ENCODE measurements at regions not wholly inside any gene's neighbourhood (a gene's known extent, or its start where the extent isn't known, plus 50 kb on each side); places are given as distances from the start of the nearest gene placed in this dataset.
A peak's percentile ranks its signal among the peaks of the same experiment; 100 is the strongest.

DNA sequence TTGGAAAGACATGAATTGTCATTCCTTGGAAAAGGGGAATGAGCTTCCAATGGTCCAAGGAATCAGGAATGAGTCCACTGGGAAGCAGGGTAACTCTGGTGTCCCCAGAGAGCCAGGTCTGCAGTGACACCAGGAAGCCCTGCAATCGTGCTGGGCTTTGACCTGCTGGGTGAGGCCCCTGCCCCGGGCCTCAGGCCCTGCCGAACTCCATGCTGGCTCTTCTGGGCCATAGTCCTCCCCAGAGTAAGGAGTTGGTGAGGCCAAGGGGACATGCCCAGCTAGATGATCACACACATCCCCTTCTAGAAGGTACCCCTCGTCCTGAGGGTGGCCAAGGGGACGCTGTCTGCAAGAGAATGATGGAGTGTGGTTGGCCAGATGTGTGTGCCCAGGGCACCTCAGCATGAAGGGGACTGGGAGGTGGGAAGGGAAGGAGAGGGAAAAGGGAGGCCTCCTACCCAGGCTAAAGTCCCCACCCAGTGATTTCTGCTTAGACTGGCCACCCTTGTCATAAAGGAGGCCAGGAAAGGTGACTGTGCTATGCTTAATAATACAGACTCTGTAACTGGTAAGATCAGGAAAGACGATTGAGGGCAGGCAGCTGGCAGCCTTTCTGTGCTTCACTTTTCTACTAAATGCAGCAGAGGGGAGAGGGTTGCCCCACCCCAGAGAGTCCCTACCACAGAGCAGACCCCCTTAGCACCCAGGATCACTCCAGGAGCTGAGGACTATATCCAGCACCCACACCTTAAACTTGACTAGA, 119.3 kb downstream of the SNX5 start:
- no peaks in the 10 kb centered on the region for H3K36me3 Mint-ChIP-seq
- peaks cover 0 to 6% of the 10 kb centered on the region in 2 donors for H3K9me3 Mint-ChIP-seq
- peak overlapping the region in 1 of 2 donors; percentile 55 for H3K27ac Mint-ChIP-seq
- DNase-seq (ENCODE audit: low spot score in 2 of 2) (no peak), ATAC-seq (no peak)

DNA sequence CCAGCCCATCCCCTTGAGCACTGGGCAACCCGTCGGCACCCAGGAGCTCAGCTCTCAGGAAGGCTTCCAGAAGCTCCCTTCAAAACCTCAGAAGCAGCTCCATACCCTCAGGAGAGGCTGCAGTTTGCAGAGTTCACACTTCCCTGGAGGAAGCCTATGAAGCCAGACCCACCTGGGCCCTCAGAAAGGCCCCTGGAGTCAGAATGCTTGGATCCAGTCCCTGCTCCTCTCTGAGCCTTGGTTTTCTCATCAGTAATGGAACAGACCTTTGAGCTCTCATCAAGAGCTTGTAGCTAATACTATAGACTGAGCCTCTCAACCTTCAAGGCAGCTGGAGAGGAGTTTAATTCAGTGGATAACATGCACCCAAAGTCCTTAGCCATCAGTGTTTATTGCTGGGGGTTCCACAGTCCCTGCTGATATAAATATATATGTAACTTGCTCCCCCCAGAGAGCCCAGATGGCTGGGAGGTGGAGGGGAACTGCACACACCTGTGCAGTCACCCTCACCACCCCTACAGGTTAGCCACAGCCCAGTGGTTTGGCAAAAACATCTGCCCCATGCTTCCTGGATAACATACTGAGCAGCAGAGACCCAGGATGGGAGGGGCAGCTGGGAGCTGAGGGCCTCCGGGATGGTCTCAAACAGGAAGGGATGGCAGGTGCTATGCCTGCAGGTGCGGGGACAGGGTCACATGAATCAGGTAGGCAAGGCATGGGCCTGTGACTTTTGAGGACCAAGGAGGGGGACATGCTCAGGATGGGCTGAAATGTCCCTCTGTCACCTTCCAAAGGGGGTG, 120.1 kb downstream of the SNX5 start:
- H3K27ac Mint-ChIP-seq: peak overlapping the region; percentile 55 to 72
- ATAC-seq: no peak
- H3K9me3 Mint-ChIP-seq: peaks cover 0 to 6% of the 10 kb centered on the region in 2 donors
- DNase-seq (ENCODE audit: low spot score in 2 of 2): no peak
- no peaks in the 10 kb centered on the region for H3K36me3 Mint-ChIP-seq

DNA sequence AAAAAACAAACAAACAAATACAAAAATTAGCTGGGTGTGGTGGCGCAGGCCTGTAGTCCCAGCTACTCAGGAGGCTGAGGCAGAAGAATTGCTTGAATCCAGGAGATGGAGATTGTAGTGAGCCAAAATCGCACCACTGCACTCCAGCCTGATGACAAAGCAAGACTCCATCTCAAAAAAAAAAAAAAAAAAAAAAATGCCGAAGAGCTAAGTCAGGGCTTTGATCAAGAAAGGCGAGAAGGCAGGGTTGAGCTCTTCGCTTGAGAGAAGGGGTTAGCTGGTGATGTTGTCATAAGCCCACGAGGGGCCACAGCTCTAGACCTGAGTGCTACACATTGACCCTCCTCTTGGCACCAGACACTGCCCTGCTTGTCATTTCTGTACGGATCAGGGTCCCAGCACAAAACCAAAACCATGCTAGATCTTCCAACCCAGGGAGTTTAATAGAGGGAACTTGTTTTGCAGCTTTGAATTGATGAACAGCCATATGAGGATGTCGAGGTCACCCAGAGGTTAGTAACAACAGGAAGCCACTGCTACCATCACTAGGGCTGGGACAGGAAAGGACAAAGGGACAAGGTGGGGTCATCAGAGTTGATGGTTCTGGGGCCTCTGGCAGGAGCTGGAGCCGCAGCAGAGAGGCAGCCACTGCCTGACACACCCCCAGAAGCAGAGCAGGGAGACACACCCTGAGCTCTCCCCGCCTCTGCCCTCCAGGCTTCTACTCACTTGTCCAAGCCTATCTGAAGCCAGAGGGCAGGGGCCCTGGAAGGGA, 122.7 kb downstream of the SNX5 start:
- peaks cover 0 to 6% of the 10 kb centered on the region in 2 donors for H3K9me3 Mint-ChIP-seq
- H3K27ac Mint-ChIP-seq: no peak overlapping the region
- no peaks in the 10 kb centered on the region for H3K36me3 Mint-ChIP-seq
- DNase-seq (ENCODE audit: low spot score in 2 of 2) (no peak), ATAC-seq (no peak)

DNA sequence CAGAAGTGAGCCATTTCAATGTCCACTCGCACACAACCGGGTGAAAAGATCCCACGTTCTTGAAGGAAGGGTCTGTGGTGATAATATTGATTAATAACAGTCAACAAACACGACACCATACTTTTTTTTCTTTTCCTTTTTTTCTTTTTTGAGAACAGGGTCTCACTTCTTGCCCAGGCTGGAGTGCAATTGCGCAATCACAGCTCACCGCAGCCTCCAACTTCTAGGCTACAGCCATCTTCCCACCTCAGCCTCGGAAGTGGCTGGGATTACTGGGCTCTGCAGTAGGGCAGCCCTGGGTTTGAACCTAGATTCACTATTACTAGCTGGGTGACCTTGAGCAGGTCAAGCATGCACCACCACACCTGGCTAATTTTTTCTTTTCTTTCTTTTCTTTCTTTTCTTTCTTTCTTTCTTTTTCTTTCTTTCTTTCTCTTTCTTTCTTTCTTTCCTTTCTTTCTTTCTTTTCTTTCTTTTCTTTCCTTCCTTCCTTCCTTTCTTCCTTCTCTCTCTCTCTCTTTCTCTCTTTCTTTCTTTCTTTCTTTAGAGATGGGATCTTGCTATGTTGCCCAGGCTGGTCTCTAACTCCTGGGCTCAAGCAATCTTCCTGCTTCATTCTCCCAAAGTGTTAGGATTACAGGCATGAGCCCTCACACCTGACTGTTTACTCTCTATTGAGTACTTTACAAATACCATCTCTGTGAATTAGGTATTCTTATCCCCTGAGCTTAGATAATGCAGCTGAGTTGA, 123.9 kb downstream of the SNX5 start:
- DNase-seq (ENCODE audit: low spot score in 2 of 2) (no peak), ATAC-seq (no peak)
- peaks cover 0 to 6% of the 10 kb centered on the region in 2 donors for H3K9me3 Mint-ChIP-seq
- peak overlapping the region in 1 of 2 donors; percentile 12 for H3K27ac Mint-ChIP-seq
- H3K36me3 Mint-ChIP-seq: no peaks in the 10 kb centered on the region

DNA sequence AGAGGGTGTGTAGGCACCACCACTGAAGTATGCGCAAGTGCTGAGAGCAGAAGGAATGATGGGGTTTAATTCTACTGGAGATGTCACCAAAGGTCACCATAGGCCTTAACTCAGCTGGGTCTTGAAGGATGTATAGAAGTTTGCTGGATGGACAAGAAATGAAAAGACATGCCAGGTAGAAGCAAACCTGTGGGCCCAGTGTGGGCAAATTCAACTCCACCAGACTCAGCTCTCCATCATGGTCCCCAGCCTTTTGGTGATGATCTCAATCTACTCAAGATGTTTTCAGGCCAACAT, 124.5 kb downstream of the SNX5 start:
- no peak for DNase-seq (ENCODE audit: low spot score in 2 of 2)
- Mint-ChIP-seq H3K27ac (no peak overlapping the region), H3K36me3 (no peaks in the 10 kb centered on the region), H3K9me3 (peaks cover 0 to 6% of the 10 kb centered on the region in 2 donors)
- no peak for ATAC-seq

DNA sequence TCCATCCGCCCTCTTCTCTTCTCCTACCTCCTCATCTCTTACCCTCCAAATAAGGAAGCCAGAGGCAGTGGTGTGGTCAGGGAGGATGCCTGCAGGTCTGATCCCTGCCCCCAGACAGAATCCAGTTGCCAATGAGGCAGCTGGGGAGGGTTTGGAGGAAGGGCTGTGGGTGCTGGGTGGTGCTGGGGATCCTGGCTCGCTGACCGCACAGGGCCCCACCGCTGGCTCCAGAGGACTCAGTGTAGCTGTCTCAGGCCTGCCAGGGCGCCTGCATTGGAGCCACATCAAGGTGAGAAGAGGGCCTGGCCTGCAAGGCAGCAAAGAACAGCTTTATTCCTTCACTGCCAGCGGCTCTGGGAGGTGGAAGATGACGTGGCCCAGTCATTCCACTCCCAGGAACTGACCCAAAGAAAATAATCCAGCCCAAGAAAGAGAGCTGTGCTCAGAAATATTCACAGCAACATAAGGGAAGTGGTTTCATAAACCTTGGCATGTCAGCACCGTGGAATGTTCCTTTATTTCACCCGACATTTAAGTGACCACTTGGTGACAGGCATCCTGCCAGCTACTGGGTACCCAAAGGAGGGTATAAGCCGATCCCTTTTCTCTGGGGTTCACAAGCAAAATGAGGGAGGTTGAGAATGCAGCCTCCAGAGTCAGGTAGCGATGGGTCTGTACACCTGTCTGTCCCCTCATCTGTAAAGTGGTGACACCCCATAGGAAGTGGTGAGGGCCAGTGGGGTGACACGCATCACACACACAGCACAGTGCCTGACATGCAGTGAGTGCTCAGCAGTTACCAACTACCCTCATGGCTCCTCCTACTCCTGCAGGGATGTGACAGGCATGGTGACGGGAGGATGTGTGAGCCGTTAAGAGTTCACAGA, 125.1 kb downstream of the SNX5 start:
- no peaks in the 10 kb centered on the region for H3K36me3 Mint-ChIP-seq
- peak; percentile 71 to 79 for ATAC-seq

DNA sequence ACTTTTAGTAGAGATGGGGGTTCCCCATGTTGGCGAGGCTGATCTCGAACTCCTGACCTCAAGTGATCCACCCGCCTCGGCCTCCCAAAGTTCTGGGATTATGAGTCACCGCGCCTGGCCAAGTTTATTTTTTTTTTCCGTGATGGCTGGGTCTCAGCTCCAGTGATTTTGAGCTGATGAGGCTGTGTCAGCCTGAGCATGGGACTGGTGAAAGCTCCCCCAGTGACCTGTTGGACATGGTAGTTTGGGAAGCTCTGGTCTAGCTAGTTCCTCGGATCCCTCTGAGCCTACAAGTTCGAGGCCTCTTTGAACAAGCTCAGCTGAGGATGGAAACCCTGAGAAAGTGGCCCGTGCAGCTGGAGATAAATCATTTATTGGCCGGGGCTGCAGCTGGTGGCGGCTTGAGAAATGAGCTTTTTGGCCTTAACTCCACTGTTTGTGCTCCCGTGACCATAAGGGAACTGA, 126.8 kb downstream of the SNX5 start:
- DNase-seq (ENCODE audit: low spot score in 2 of 2) (no peak), ATAC-seq (no peak)
- no peaks in the 10 kb centered on the region for H3K36me3 Mint-ChIP-seq
- H3K9me3 Mint-ChIP-seq: peaks cover 0 to 6% of the 10 kb centered on the region in 2 donors
- H3K27ac Mint-ChIP-seq: no peak overlapping the region

More for the DNA sequence above, 125.1 kb downstream of the SNX5 start:
- peaks cover 0 to 6% of the 10 kb centered on the region in 2 donors for H3K9me3 Mint-ChIP-seq
- no peak for DNase-seq (ENCODE audit: low spot score in 2 of 2)
- no peak overlapping the region for H3K27ac Mint-ChIP-seq

DNA sequence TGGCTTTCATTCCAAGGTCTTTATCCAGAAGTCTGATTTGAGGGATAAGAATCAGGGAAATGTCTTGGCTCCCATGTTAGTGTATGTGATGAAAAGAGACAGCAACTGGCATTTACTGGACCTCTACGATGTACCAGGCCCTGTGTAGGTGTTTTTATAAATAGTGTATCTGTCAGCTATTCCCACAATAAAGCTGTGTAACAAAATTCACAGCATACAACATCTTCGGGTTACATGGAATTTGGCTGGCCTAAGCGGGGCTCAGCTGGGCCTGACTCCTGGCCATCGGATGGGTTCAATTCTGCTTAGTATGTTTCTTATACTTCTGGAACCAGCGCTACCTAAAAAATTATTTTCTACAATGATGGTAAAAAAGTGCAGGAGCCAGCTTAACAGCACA, 128.2 kb downstream of the SNX5 start:
- no peak overlapping the region for H3K27ac Mint-ChIP-seq
- peaks cover 0 to 6% of the 10 kb centered on the region in 2 donors for H3K9me3 Mint-ChIP-seq
- no peak for DNase-seq (ENCODE audit: low spot score in 2 of 2)
- no peak for ATAC-seq
- H3K36me3 Mint-ChIP-seq: no peaks in the 10 kb centered on the region

DNA sequence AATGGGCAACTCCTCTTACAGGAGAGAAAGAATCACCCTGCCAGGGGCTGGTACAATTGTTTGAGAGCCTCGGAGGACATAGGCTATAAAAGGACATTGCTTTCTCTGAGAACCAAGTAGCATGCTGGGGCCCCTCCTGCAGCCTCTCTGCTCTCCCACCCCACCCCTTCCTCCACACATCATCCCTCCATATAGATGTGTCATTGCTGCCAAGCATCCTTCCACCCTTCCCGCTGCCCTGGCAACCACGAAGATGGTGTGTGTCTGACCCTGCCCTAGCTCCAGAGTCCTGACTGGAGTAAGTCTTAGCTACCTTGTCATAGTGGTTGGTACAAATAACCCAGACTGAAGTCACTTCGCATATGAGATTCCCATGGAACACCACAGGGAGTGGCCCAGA, 129.7 kb downstream of the SNX5 start:
- ATAC-seq (no peak), DNase-seq (ENCODE audit: low spot score in 2 of 2) (no peak)
- Mint-ChIP-seq H3K27ac (peak overlapping the region in 1 of 2 donors; percentile 40), H3K36me3 (no peaks in the 10 kb centered on the region), H3K9me3 (no peaks in the 10 kb centered on the region)

DNA sequence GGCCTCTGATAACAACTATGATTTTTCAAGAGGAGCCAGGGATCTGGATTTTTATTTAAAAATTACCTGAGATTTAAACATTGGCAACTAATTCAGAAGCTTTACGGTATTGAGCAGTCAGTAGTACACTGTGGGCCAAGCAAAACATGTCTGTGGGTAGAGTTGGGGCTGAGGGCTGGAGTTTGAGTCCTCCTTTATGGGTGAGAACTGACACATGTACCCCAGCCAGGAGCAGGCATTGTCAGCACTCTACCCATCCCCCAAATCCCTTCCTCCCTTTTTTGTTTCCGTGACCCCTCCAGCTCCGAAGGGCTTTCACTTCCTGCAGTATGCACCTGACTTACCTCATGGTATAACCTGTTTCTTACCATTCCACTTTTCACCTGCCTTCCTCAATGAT, 131.4 kb downstream of the SNX5 start:
- H3K27ac Mint-ChIP-seq: no peak overlapping the region
- DNase-seq (ENCODE audit: low spot score in 2 of 2) (no peak), ATAC-seq (no peak)
- no peaks in the 10 kb centered on the region for H3K9me3 Mint-ChIP-seq
- no peaks in the 10 kb centered on the region for H3K36me3 Mint-ChIP-seq

DNA sequence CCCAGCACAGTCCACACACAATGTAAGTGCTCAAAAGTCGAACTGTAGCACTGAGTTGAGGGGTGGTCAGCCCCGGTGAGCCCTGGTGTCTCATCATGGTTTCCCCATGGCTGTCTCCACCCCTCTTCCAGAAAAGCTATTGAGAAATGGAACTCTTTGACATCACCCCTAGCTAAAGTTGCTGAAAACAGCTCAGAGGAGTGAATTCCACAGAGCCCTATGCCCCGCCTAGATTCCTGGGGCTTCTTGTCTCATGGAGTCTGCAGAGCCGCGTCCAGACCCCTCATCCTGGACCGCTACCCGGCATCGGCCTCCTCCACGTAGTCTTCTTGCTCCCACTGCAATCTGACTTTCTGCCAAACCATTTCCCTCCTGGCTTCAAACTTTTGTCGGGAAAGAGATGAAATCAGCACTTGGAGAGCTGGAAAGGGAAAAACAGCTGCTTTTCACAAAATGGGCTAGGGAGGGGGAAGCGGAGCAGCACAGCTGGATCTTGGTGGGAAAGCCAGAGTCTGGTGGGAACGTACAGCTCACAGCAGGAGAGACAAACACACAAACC, 132.2 kb downstream of the SNX5 start:
- no peaks in the 10 kb centered on the region for H3K36me3 Mint-ChIP-seq
- DNase-seq (ENCODE audit: low spot score in 2 of 2) (no peak), ATAC-seq (no peak)
- H3K27ac Mint-ChIP-seq: no peak overlapping the region
- H3K9me3 Mint-ChIP-seq: no peaks in the 10 kb centered on the region

DNA sequence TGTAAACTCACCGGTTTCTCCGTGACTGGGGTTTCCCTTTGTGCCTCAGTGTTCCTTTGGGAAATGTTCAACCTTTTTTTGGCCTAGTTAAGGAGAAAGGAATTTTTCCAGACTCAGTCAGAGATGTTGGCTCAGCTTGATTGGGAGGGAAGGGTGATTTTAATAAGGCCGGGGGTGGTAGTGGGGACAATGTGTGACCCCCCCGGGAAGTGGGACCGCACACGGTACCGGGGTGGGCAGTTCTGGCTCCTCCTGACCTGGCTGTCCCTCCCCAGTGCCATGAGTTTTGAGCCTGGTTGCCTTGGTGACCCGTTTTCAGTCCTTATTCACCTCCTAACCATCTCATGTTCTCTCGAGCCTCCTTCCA, 132.7 kb downstream of the SNX5 start:
- no peak for ATAC-seq
- Mint-ChIP-seq H3K27ac (no peak overlapping the region), H3K9me3 (no peaks in the 10 kb centered on the region), H3K36me3 (no peaks in the 10 kb centered on the region)
- no peak for DNase-seq (ENCODE audit: low spot score in 2 of 2)

DNA sequence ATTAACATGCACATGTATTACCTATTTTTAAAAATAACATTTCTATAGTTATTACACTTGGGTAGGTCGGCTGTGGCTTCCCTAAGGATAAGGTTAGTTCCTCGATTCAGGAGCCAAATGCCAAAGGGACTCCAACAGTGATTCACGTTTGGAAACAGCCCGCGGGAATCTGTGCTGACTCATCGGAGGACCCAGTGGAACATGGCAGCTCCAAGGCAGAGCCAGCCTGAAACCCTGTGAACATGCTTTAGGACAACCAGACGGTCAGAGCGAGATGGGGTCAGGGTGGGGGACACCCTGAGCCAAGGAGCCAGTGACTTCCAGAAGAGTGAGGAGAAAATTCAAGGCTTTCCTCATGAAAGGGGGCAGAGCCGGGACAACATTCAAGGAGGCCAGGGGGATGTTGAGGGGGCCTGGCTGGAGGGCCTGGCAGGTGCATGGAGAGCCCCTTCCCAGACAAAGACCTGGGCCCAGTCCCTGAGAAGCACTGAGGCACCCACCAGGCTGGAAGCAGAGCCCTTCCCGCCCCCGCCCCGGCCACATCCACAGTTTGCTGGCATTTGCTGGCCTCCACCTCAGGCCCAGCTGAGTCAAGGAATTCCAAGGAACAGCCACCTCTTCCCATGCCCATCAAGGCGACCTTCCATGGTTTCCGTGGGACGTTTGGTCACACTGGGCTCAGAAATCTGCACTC, 133.2 kb downstream of the SNX5 start:
- DNase-seq (ENCODE audit: low spot score in 2 of 2) (no peak), ATAC-seq (no peak)
- Mint-ChIP-seq H3K36me3 (no peaks in the 10 kb centered on the region), H3K9me3 (no peaks in the 10 kb centered on the region), H3K27ac (no peak overlapping the region)

DNA sequence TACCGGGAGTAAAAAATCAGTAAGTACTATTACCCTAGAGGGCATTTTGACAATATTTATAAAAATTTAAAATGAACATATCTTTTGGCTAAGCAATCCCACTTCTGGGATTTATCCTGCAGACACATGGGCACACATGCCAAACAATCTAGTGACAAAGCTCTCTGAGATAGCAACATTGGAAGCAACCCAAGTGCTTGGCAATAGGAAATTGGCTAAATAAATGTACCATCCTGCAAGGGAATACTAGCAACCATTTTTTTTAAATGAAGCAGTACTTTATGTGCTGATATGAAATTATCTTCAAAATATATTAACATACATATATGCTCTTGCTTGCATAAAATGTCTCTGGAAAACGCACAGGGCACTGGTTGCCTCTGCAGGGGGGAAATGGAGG, 133.8 kb downstream of the SNX5 start:
- H3K36me3 Mint-ChIP-seq: no peaks in the 10 kb centered on the region
- DNase-seq (ENCODE audit: low spot score in 2 of 2) (no peak), ATAC-seq (no peak)
- H3K27ac Mint-ChIP-seq: no peak overlapping the region
- H3K9me3 Mint-ChIP-seq: no peaks in the 10 kb centered on the region

DNA sequence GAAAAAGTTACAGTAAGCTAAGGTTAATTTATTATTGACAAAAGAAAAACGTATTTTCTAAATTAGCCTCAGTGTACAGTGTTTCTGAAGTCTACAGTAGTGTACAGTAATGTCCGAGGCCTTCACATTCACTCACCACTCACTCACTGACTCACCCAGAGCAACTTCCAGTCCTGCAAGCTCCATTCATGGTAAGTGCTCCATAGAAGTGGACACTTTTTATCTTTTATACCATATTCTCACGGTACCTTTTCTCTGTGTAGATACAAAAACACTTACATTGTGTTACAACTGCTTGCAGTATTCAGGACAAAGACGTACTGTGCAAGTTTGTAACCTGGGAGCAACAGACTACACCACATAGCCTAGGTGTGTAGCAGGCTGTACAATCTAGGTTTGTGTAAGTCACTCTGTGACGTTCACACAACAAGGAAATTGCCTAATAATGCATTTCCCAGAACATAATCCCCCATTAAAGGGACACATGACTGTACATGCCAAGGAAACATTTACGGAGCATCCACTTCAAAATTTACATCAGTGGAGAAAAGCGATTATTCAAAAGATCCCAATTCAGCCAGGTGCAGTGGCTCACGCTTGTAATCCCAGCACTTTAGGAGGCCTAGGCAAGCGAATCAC, 133.4 kb downstream of the BANF2 start:
- no peak for ATAC-seq
- Mint-ChIP-seq H3K27ac (no peak overlapping the region), H3K36me3 (no peaks in the 10 kb centered on the region), H3K9me3 (no peaks in the 10 kb centered on the region)
- DNase-seq (ENCODE audit: low spot score in 2 of 2): no peak

Measured in activated naive CD4-positive, alpha-beta T cell treated with anti-CD3 and anti-CD28 coated beads, Interleukin-2, amount 50 U/mL, for 72 hours (primary cell).